ENCODE measurements at regions not wholly inside any gene's neighbourhood (a gene's known extent, or its start where the extent isn't known, plus 50 kb on each side); places are given as distances from the start of the nearest gene placed in this dataset.
A peak's percentile ranks its signal among the peaks of the same experiment; 100 is the strongest.
"Not testable (repeated sequence)": the region's sequence is repeated elsewhere in the genome, so short reads cannot be mapped to it uniquely, and the experiment has no call there.

DNA sequence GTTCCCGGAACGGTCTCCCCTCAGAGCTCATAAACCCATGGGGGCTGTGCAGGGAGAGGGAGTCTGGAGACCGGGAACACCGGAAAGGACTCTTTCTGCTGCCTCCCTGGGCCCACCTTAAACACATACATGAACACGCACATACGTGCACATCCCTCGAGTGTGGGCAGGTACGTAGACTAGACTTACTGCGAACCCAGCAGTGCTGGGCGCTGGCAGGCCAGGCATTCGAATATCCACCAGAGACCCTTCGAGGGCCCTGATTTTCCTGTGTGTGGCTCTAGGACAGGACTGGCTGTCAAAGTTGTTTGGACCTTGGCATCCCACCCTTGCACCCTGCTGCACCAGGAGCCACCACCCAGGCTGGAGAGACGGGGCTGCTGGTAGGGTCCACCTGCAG lies 102.7 kb downstream of the PLXNA1 start:
- Mint-ChIP-seq H3K27me3 (ENCODE audit: low read depth) (peaks cover 30% of the 10 kb centered on the region), H3K4me1 (ENCODE audit: low read depth) (peaks cover 8% of the 10 kb centered on the region), H3K27ac (ENCODE audit: unreplicated experiment) (no peak overlapping the region), H3K9me3 (ENCODE audit: low read depth) (peaks cover 4% of the 10 kb centered on the region), H3K4me3 (ENCODE audit: unreplicated experiment) (no peak overlapping the region), H3K36me3 (ENCODE audit: low read depth) (peaks cover 2% of the 10 kb centered on the region)
- peak; percentile 51 for DNase-seq (ENCODE audit: low spot score)
- no peak for TF ChIP-seq CTCF (IDR thresholded peaks at IDR 0.05)

DNA sequence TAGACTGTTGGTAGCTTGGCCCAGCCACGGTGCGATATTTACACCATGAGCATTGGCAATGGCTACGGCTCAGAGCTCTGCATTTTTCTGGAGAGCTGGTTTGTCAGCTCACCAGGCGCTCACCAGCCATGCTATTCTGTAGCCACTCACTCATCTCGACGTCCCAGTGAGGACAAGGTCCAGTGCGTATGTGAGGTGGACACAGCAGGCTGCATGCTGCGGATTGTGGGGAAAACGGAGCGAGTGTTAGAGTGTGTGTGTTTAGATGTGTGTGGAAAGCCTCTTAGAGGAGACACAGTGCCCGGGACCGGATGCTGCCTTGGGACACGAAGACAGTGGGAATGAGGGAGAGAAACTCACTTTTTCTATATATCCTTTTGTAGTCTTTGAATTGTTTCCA lies 103.7 kb downstream of the PLXNA1 start:
- not testable (repeated sequence) for H3K36me3 Mint-ChIP-seq (ENCODE audit: low read depth); H3K4me3 Mint-ChIP-seq (ENCODE audit: unreplicated experiment); H3K9me3 Mint-ChIP-seq (ENCODE audit: low read depth); H3K4me1 Mint-ChIP-seq (ENCODE audit: low read depth); H3K27ac Mint-ChIP-seq (ENCODE audit: unreplicated experiment)
- DNase-seq (ENCODE audit: low spot score) = peak; percentile 41
- H3K27me3 Mint-ChIP-seq (ENCODE audit: low read depth) = peaks cover 27% of the 10 kb centered on the region

GRCh38 chr3:127087441-127087840 lies 104.5 kb downstream of the PLXNA1 start:
- no peak overlapping the region for H3K4me3 Mint-ChIP-seq (ENCODE audit: unreplicated experiment)
- H3K27ac Mint-ChIP-seq (ENCODE audit: unreplicated experiment) = no peak overlapping the region
- peak; percentile 68 for DNase-seq (ENCODE audit: low spot score)
- no peak for TF ChIP-seq CTCF (IDR thresholded peaks at IDR 0.05)
- peaks cover 4% of the 10 kb centered on the region for H3K9me3 Mint-ChIP-seq (ENCODE audit: low read depth)
- H3K27me3 Mint-ChIP-seq (ENCODE audit: low read depth) = peaks cover 31% of the 10 kb centered on the region
- H3K36me3 Mint-ChIP-seq (ENCODE audit: low read depth) = peaks cover 2% of the 10 kb centered on the region
- peaks cover 8% of the 10 kb centered on the region for H3K4me1 Mint-ChIP-seq (ENCODE audit: low read depth)

DNA sequence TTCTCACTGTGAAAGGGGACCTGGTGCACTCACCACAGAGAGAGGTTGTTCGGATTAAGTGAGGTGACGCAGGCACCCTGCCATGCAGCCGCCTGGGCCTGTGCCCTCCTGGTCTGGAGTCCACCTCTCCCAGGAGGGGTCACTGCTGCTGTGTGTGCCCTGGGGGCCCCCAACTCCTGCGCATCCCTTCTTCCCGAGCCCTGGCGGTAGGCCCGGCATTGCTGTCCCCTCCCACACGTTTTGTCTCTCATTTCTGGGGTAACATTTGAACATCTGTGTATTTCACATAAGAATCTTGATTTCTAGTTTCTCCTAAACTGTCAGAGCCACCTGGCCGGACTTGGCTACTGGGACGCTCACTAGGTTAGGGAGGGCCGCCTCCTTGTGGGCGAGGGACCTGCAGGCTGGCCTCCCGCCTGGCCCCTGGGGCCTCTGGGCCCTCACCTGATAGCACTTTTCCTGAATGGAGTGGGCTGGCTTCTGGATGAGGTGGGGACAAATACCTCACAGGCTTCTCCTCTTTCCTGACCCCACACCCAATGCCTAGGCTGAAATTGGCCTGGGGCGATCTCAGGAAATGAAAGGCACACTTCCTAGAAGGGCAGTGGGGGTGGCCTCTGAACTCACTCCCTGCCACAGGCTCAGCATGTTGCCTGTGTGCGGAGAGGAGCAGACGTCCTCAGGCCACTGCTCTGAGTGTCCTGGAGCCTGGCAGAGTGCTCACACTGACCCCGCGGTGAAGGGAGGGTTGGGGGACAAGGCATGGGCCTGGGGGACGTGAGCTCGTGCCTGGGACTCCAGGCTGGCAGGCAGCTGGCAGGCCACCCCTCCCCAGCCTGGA lies 104.2 kb upstream of the PRR23E start:
- Mint-ChIP-seq H3K4me3 (ENCODE audit: unreplicated experiment) (no peak overlapping the region), H3K4me1 (ENCODE audit: low read depth) (peaks cover 8% of the 10 kb centered on the region), H3K9me3 (ENCODE audit: low read depth) (peaks cover 4% of the 10 kb centered on the region), H3K27ac (ENCODE audit: unreplicated experiment) (no peak overlapping the region), H3K36me3 (ENCODE audit: low read depth) (peaks cover 2% of the 10 kb centered on the region), H3K27me3 (ENCODE audit: low read depth) (peaks cover 33% of the 10 kb centered on the region)
- peak; percentile 54 for DNase-seq (ENCODE audit: low spot score)
- TF ChIP-seq CTCF (IDR thresholded peaks at IDR 0.05) = no peak

GRCh38 chr3:127089486-127090145 lies 103.3 kb upstream of the PRR23E start:
- peaks cover 4% of the 10 kb centered on the region for H3K9me3 Mint-ChIP-seq (ENCODE audit: low read depth)
- peaks cover 8% of the 10 kb centered on the region for H3K4me1 Mint-ChIP-seq (ENCODE audit: low read depth)
- peak; percentile 57 for DNase-seq (ENCODE audit: low spot score)
- no peak overlapping the region for H3K27ac Mint-ChIP-seq (ENCODE audit: unreplicated experiment)
- H3K27me3 Mint-ChIP-seq (ENCODE audit: low read depth) = peaks cover 26% of the 10 kb centered on the region
- no peak overlapping the region for H3K4me3 Mint-ChIP-seq (ENCODE audit: unreplicated experiment)
- peaks cover 2% of the 10 kb centered on the region for H3K36me3 Mint-ChIP-seq (ENCODE audit: low read depth)
- TF ChIP-seq CTCF (IDR thresholded peaks at IDR 0.05) = no peak

Measured in chondrocyte (in vitro differentiated cells).